ENCODE measurements at regions not wholly inside any gene's neighbourhood (a gene's known extent, or its start where the extent isn't known, plus 50 kb on each side); places are given as distances from the start of the nearest gene placed in this dataset.

DNA sequence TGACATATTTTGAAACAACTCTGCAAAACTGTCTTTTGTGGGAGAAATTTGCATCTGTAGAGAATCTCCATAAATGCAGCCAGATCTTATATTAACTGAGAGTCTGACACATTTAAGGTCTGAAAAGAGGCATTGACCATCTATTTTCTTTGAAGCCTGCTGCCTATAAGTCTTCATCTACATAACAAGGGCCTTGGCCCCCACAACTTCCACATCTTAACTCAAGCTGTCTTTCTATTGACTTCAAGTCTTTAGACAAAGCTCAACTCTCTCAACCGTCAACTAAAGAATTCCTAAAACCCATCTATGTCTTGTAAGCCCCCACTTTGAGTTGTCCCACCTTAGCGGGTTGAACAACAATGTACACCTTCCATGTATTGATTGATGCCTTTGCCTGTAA is 72.4 kb upstream of the ADCY1 start:
- H4K20me1 ChIP-seq (ENCODE audit: control insufficient read depth, extremely low read depth, insufficient read depth, low read length), result no peaks in the 10 kb centered on the region
- no peaks in the 10 kb centered on the region for H3K9me1 ChIP-seq (ENCODE audit: control insufficient read depth, extremely low read depth, insufficient read depth, low read length)
- H3K9ac ChIP-seq (ENCODE audit: control insufficient read depth, extremely low read depth, insufficient read depth, low read length), result no peak overlapping the region
- no peaks in the 10 kb centered on the region for H3K79me2 ChIP-seq (ENCODE audit: control insufficient read depth, insufficient read depth, low read length)
- H3K4me3 ChIP-seq (ENCODE audit: control insufficient read depth in 2 of 3, extremely low read depth in 1 of 3, insufficient read depth in 2 of 3, low read depth in 1 of 3, low read length in 3 of 3), result no peak overlapping the region
- H3K36me3 ChIP-seq (ENCODE audit: control insufficient read depth in 2 of 2, extremely low read depth in 1 of 2, insufficient read depth in 2 of 2, low read length in 2 of 2), result no peaks in the 10 kb centered on the region
- no peak for FAIRE-seq
- no peak overlapping the region for H3K4me2 ChIP-seq (ENCODE audit: control insufficient read depth, extremely low read depth, insufficient read depth, low read depth, low read length)
- H3K27ac ChIP-seq (ENCODE audit: control insufficient read depth, insufficient read depth, low read length), result no peak overlapping the region
- H3K27me3 ChIP-seq (ENCODE audit: control insufficient read depth, extremely low read depth, insufficient read depth, low read length), result peaks cover 3% of the 10 kb centered on the region
- dilution Hi-C loops (cut with MboI; ENCODE audit: extremely low pct_ligation_motif_present, low sequenced_read_pairs), result no loop called here
- TF ChIP-seq, protein P1, sequence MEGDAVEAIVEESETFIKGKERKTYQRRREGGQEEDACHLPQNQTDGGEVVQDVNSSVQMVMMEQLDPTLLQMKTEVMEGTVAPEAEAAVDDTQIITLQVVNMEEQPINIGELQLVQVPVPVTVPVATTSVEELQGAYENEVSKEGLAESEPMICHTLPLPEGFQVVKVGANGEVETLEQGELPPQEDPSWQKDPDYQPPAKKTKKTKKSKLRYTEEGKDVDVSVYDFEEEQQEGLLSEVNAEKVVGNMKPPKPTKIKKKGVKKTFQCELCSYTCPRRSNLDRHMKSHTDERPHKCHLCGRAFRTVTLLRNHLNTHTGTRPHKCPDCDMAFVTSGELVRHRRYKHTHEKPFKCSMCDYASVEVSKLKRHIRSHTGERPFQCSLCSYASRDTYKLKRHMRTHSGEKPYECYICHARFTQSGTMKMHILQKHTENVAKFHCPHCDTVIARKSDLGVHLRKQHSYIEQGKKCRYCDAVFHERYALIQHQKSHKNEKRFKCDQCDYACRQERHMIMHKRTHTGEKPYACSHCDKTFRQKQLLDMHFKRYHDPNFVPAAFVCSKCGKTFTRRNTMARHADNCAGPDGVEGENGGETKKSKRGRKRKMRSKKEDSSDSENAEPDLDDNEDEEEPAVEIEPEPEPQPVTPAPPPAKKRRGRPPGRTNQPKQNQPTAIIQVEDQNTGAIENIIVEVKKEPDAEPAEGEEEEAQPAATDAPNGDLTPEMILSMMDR (optimal IDR thresholded peaks at IDR 0.05 in 1 of 3, IDR thresholded peaks at IDR 0.05 in 1 of 3, conservative IDR thresholded peaks at IDR 0.05 in 1 of 3; ENCODE audit: extremely low read depth in 1 of 3, insufficient read depth in 2 of 3, low read length in 3 of 3), result no peak
- no peak for TF ChIP-seq EZH2 (IDR thresholded peaks at IDR 0.05; ENCODE audit: low read length)
- H3K9me3 ChIP-seq (ENCODE audit: control insufficient read depth, low read depth, low read length), result no peaks in the 10 kb centered on the region
- no peak for DNase-seq (ENCODE audit: low read depth, low spot score)
- no peaks in the 10 kb centered on the region for H3K4me1 ChIP-seq (ENCODE audit: control insufficient read depth, extremely low read depth, insufficient read depth, low read length)
- no peak overlapping the region for H2AFZ ChIP-seq (ENCODE audit: control insufficient read depth, low read length)

DNA sequence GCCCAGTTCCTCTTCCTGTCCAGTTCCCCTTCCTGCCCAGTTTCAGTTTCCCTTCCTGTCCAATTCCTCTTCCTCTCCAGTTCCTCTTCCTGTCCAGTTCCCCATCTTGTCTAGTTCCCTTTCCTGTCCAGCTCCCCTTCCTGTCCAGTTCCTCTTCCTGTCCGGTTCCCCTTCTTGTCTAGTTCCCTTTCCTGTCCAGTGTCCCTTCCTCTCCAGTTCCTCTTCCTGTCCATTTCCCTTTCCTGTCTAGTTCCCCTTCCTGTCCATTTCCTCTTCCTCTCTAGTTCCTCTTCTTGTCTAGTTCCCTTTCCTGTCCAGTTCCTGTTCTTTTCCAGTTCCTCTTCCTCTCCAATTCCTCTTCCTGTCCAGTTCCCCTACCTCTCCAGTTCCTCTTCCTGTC is 68.1 kb upstream of the ADCY1 start:
- Histone ChIP-seq H3K27me3 (ENCODE audit: control insufficient read depth, extremely low read depth, insufficient read depth, low read length) (peaks cover 3% of the 10 kb centered on the region), H2AFZ (ENCODE audit: control insufficient read depth, low read length) (no peak overlapping the region), H4K20me1 (ENCODE audit: control insufficient read depth, extremely low read depth, insufficient read depth, low read length) (no peaks in the 10 kb centered on the region), H3K9me3 (ENCODE audit: control insufficient read depth, low read depth, low read length) (no peaks in the 10 kb centered on the region), H3K4me1 (ENCODE audit: control insufficient read depth, extremely low read depth, insufficient read depth, low read length) (no peaks in the 10 kb centered on the region), H3K9ac (ENCODE audit: control insufficient read depth, extremely low read depth, insufficient read depth, low read length) (no peak overlapping the region), H3K79me2 (ENCODE audit: control insufficient read depth, insufficient read depth, low read length) (no peaks in the 10 kb centered on the region), H3K4me3 (ENCODE audit: control insufficient read depth in 2 of 3, extremely low read depth in 1 of 3, insufficient read depth in 2 of 3, low read depth in 1 of 3, low read length in 3 of 3) (no peak overlapping the region), H3K9me1 (ENCODE audit: control insufficient read depth, extremely low read depth, insufficient read depth, low read length) (no peaks in the 10 kb centered on the region), H3K4me2 (ENCODE audit: control insufficient read depth, extremely low read depth, insufficient read depth, low read depth, low read length) (no peak overlapping the region), H3K27ac (ENCODE audit: control insufficient read depth, insufficient read depth, low read length) (no peak overlapping the region), H3K36me3 (ENCODE audit: control insufficient read depth in 2 of 2, extremely low read depth in 1 of 2, insufficient read depth in 2 of 2, low read length in 2 of 2) (no peaks in the 10 kb centered on the region)
- DNase-seq (ENCODE audit: low read depth, low spot score) (no peak), FAIRE-seq (no peak)
- dilution Hi-C loops (cut with MboI; ENCODE audit: extremely low pct_ligation_motif_present, low sequenced_read_pairs), result no loop called here
- no peak for TF ChIP-seq EZH2 (IDR thresholded peaks at IDR 0.05; ENCODE audit: low read length)
- TF ChIP-seq, protein P1 (optimal IDR thresholded peaks at IDR 0.05 in 1 of 3, IDR thresholded peaks at IDR 0.05 in 1 of 3, conservative IDR thresholded peaks at IDR 0.05 in 1 of 3; ENCODE audit: extremely low read depth in 1 of 3, insufficient read depth in 2 of 3, low read length in 3 of 3), result no peak

All from keratinocyte (primary cell).